ENCODE measurements at regions not wholly inside any gene's neighbourhood (a gene's known extent, or its start where the extent isn't known, plus 50 kb on each side); places are given as distances from the start of the nearest gene placed in this dataset.

GRCh38 chr11:119909077-119909476 lies 180.1 kb upstream of the NECTIN1 start:
- Histone ChIP-seq H3K79me2 (ENCODE audit: control insufficient read depth, insufficient read depth, low read length) (no peaks in the 10 kb centered on the region), H3K9me3 (replicated peaks; ENCODE audit: control insufficient read depth, insufficient read depth, low read length) (no peaks in the 10 kb centered on the region; the same call in 2 of the 3 replicates), H2AFZ (ENCODE audit: control insufficient read depth, low read depth, low read length) (no peak overlapping the region), H4K20me1 (ENCODE audit: control insufficient read depth, insufficient read depth) (no peaks in the 10 kb centered on the region; the same call in 1 of the 2 replicates), H3K9ac (ENCODE audit: control insufficient read depth, insufficient read depth, low read length) (no peak overlapping the region), H3K27me3 (replicated peaks in 1 of 2; ENCODE audit: control insufficient read depth in 2 of 2, insufficient read depth in 2 of 2, low read length in 1 of 2) (no peaks in the 10 kb centered on the region; a peak in 2 of 4 replicates), H3K36me3 (ENCODE audit: control insufficient read depth in 2 of 2, insufficient read depth in 2 of 2, low read length in 1 of 2) (no peaks in the 10 kb centered on the region), H3K4me3 (no peak overlapping the region), H3K27ac (ENCODE audit: control insufficient read depth, insufficient read depth) (no peak overlapping the region), H3K4me1 (ENCODE audit: control insufficient read depth, insufficient read depth, low read length) (no peaks in the 10 kb centered on the region), H3K4me2 (ENCODE audit: control insufficient read depth, insufficient read depth) (no peak overlapping the region)
- ATAC-seq (no peak), DNase-seq (ENCODE audit: low read depth, low spot score) (no peak), FAIRE-seq (no peak)
- in situ Hi-C loops (cut with MboI) (no loop called here), intact Hi-C loops (cut with micrococcal nuclease; ENCODE audit: unreplicated experiment) (no loop called here)
- ChIA-PET CTCF (no interaction called here), RAD21 (ENCODE audit: unreplicated experiment) (no interaction called here), SMC1A (ENCODE audit: uncharacterized antibody, unreplicated experiment) (no interaction called here), POLR2A (no interaction called here)
- TF ChIP-seq HCFC1 (IDR thresholded peaks at IDR 0.05; ENCODE audit: low read length) (no peak), MTA2 (IDR thresholded peaks at IDR 0.05; ENCODE audit: low read depth) (no peak), RFX5 (IDR thresholded peaks at IDR 0.05; ENCODE audit: low read depth, low read length) (no peak), IKZF1 (conservative IDR thresholded peaks at IDR 0.05) (no peak), KAT2A (conservative IDR thresholded peaks at IDR 0.05; ENCODE audit: control insufficient read depth, low read depth, low read length) (no peak), BMI1 (IDR thresholded peaks at IDR 0.05; ENCODE audit: borderline replicate concordance) (peak; percentile 59)
- TF ChIP-seq, protein P1, sequence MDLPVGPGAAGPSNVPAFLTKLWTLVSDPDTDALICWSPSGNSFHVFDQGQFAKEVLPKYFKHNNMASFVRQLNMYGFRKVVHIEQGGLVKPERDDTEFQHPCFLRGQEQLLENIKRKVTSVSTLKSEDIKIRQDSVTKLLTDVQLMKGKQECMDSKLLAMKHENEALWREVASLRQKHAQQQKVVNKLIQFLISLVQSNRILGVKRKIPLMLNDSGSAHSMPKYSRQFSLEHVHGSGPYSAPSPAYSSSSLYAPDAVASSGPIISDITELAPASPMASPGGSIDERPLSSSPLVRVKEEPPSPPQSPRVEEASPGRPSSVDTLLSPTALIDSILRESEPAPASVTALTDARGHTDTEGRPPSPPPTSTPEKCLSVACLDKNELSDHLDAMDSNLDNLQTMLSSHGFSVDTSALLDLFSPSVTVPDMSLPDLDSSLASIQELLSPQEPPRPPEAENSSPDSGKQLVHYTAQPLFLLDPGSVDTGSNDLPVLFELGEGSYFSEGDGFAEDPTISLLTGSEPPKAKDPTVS (IDR thresholded peaks at IDR 0.05; ENCODE audit: low read depth, low read length) = no peak
- TF ChIP-seq, protein P2, sequence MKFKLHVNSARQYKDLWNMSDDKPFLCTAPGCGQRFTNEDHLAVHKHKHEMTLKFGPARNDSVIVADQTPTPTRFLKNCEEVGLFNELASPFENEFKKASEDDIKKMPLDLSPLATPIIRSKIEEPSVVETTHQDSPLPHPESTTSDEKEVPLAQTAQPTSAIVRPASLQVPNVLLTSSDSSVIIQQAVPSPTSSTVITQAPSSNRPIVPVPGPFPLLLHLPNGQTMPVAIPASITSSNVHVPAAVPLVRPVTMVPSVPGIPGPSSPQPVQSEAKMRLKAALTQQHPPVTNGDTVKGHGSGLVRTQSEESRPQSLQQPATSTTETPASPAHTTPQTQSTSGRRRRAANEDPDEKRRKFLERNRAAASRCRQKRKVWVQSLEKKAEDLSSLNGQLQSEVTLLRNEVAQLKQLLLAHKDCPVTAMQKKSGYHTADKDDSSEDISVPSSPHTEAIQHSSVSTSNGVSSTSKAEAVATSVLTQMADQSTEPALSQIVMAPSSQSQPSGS (IDR thresholded peaks at IDR 0.05; ENCODE audit: low read length) = no peak
- 0% methylated on average over 1 of the region's 2 CpGs for WGBS (ENCODE audit: insufficient coverage, insufficient replicate concordance, low lambda C conversion rate, missing lambda C conversion rate)
- no TSS peak for BruUV-seq (replicated peaks)
